Muscle layer of colon (tissue), 2 donors: ENCODE measurements at regions not wholly inside any gene's neighbourhood (a gene's known extent, or its start where the extent isn't known, plus 50 kb on each side); places are given as distances from the start of the nearest gene placed in this dataset.

Source experiments
- H3K27ac ChIP-seq: one replicate; pipeline ENCODE4 v1.7.0; 2013; ENCODE audit warnings: low read depth, mild to moderate bottlenecking, low read length, moderate library complexity
- H3K27me3 ChIP-seq, 2 donors: one replicate each; pipeline ENCODE4 v1.7.0; 2013; ENCODE audit warnings: low read length in 2 of 2, mild to moderate bottlenecking in 2 of 2; ENCODE audit not compliant: insufficient read depth in 2 of 2, control insufficient read depth in 1 of 2
- H3K36me3 ChIP-seq: one replicate; pipeline ENCODE4 v1.7.0; 2013; ENCODE audit warnings: mild to moderate bottlenecking, low read length; ENCODE audit not compliant: insufficient read depth
- H3K4me1 ChIP-seq: one replicate; pipeline ENCODE4 v1.7.0; 2013; ENCODE audit warnings: mild to moderate bottlenecking, low read length; ENCODE audit not compliant: insufficient read depth
- H3K4me3 ChIP-seq, 2 donors: one replicate each; pipeline ENCODE4 v1.7.0; 2013; ENCODE audit warnings: low read length in 2 of 2, low read depth in 1 of 2, mild to moderate bottlenecking in 1 of 2, moderate library complexity in 1 of 2
- H3K9ac ChIP-seq: one replicate; pipeline ENCODE4 v1.7.0; 2013; ENCODE audit warnings: low read length
- H3K9me3 ChIP-seq: one replicate; pipeline ENCODE4 v1.7.0; 2013; ENCODE audit warnings: mild to moderate bottlenecking, low read length
- donor health status: abdominal sarcoma.
- donor health status: Adenocarcinoma of cecum.

DNA sequence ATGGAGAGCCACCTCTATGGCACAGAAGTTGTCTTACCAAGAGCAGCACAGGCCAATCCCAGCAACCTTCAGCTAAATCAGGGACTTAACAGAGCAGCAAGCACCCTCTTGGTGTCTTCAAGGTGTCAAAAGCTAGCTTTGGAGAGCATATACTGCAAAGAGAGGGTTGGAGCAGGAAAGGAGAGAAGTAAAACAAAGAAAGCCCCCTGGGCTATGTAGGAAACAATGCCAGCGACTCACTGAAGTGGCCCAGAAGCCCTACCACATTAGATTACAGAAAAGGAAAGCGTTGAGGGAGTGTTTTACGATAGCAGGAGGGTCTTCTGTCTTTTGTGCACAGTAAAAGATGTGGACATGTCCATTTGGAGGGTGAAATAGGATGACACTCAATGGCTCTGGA is 233.4 kb downstream of the MREG start:
- H3K36me3 ChIP-seq, result no peaks in the 10 kb centered on the region
- H3K4me3 ChIP-seq, result no peak overlapping the region
- H3K9ac ChIP-seq, result no peak overlapping the region
- no peaks in the 10 kb centered on the region for H3K9me3 ChIP-seq
- H3K27me3 ChIP-seq, result no peaks in the 10 kb centered on the region
- peaks cover 47% of the 10 kb centered on the region for H3K4me1 ChIP-seq
- H3K27ac ChIP-seq, result no peak overlapping the region

- H3K4me1 ChIP-seq, result peaks cover 52% of the 10 kb centered on the region
- H3K9me3 ChIP-seq, result no peaks in the 10 kb centered on the region
- no peaks in the 10 kb centered on the region for H3K36me3 ChIP-seq
- H3K9ac ChIP-seq, result no peak overlapping the region
- peak overlapping the region in 1 of 2 donors; percentile 0 for H3K4me3 ChIP-seq
- H3K27ac ChIP-seq, result no peak overlapping the region
- H3K27me3 ChIP-seq, result no peaks in the 10 kb centered on the region
Observed at GRCh38 chr2:215777465-215778044, 235.8 kb downstream of the MREG start.

DNA sequence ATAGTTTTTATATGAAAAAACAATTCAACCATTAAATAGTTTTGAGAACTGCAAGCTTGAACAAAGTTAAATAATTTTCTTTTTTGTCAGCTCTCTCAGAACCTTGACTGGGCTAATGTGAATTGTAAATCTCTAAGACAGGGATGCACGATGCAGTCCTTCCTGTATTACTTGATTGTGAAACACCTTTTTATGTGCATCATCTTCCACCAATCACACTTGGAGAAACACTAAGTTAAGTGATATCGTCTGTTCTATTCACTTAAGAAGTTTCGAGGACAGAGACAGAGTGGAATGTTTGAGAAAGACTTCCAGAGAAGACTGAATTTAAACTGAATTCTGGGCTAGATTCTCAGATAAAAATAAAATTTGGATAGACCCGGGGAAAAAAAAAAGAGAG is 238.2 kb downstream of the MREG start:
- H3K27ac ChIP-seq, result no peak overlapping the region
- peaks cover 34% of the 10 kb centered on the region for H3K4me1 ChIP-seq
- no peaks in the 10 kb centered on the region for H3K36me3 ChIP-seq

GRCh38 chr2:215773728-215774127 is 239.6 kb downstream of the MREG start:
- Histone ChIP-seq H3K9ac (no peak overlapping the region), H3K4me1 (peaks cover 34% of the 10 kb centered on the region), H3K4me3 (no peak overlapping the region), H3K36me3 (no peaks in the 10 kb centered on the region), H3K9me3 (no peaks in the 10 kb centered on the region), H3K27ac (peak overlapping the region; percentile 38), H3K27me3 (no peaks in the 10 kb centered on the region)

More for the DNA sequence above, 238.2 kb downstream of the MREG start:
- Histone ChIP-seq H3K9me3 (no peaks in the 10 kb centered on the region), H3K4me3 (no peak overlapping the region), H3K9ac (no peak overlapping the region), H3K27me3 (no peaks in the 10 kb centered on the region)

GRCh38 chr2:215772634-215773563 is 240.5 kb downstream of the MREG start:
- Histone ChIP-seq H3K27ac (peak overlapping the region; percentile 41), H3K4me3 (no peak overlapping the region), H3K9ac (no peak overlapping the region), H3K4me1 (peaks cover 34% of the 10 kb centered on the region), H3K36me3 (no peaks in the 10 kb centered on the region), H3K27me3 (no peaks in the 10 kb centered on the region), H3K9me3 (no peaks in the 10 kb centered on the region)

- H3K9ac ChIP-seq, result no peak overlapping the region
- H3K4me1 ChIP-seq, result peaks cover 26% of the 10 kb centered on the region
- H3K27ac ChIP-seq, result peak overlapping the region; percentile 8
- H3K9me3 ChIP-seq, result no peaks in the 10 kb centered on the region
- H3K36me3 ChIP-seq, result no peaks in the 10 kb centered on the region
- H3K4me3 ChIP-seq, result no peak overlapping the region
- no peaks in the 10 kb centered on the region for H3K27me3 ChIP-seq
Observed at GRCh38 chr2:215772003-215772402, 241.3 kb downstream of the MREG start.

- no peaks in the 10 kb centered on the region for H3K27me3 ChIP-seq
- no peak overlapping the region for H3K4me3 ChIP-seq
- H3K9ac ChIP-seq, result no peak overlapping the region
- no peaks in the 10 kb centered on the region for H3K9me3 ChIP-seq
- H3K27ac ChIP-seq, result peak overlapping the region; percentile 10
- H3K36me3 ChIP-seq, result no peaks in the 10 kb centered on the region
- H3K4me1 ChIP-seq, result peaks cover 21% of the 10 kb centered on the region
Observed at GRCh38 chr2:215771241-215771640, 242.1 kb downstream of the MREG start.

- Histone ChIP-seq H3K27ac (no peak overlapping the region), H3K4me1 (peaks cover 26% of the 10 kb centered on the region), H3K4me3 (no peak overlapping the region), H3K9me3 (no peaks in the 10 kb centered on the region), H3K36me3 (no peaks in the 10 kb centered on the region), H3K27me3 (no peaks in the 10 kb centered on the region), H3K9ac (no peak overlapping the region)
Observed at GRCh38 chr2:215770668-215771067, 242.7 kb downstream of the MREG start.

DNA sequence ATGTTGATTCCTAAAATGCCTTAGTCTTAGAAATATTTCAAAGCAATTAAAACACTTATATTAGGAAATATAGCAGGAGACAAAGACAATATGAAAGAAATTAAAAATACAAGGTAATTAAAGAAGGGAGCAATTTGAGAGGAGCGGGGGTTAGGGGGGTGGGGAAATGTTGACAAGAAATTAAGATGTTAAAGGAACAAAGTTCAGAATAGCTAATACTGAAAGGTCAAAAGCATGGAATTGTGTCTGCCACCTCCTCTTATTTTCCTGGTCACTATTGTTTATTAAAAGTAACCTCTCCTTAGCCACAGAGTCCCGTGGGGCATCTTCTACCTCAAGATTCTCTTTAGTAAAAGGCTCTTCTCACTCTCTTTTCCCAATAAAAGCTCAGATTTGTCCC is 244.1 kb downstream of the MREG start:
- no peaks in the 10 kb centered on the region for H3K36me3 ChIP-seq
- no peaks in the 10 kb centered on the region for H3K9me3 ChIP-seq
- peaks cover 30% of the 10 kb centered on the region for H3K4me1 ChIP-seq
- H3K27ac ChIP-seq, result no peak overlapping the region
- H3K9ac ChIP-seq, result no peak overlapping the region
- H3K27me3 ChIP-seq, result no peaks in the 10 kb centered on the region
- no peak overlapping the region for H3K4me3 ChIP-seq

- no peak overlapping the region for H3K9ac ChIP-seq
- H3K4me1 ChIP-seq, result peaks cover 17% of the 10 kb centered on the region
- H3K27ac ChIP-seq, result no peak overlapping the region
- H3K9me3 ChIP-seq, result no peaks in the 10 kb centered on the region
- H3K36me3 ChIP-seq, result no peaks in the 10 kb centered on the region
- H3K27me3 ChIP-seq, result no peaks in the 10 kb centered on the region
- no peak overlapping the region for H3K4me3 ChIP-seq
Observed at GRCh38 chr2:215767625-215768024, 245.7 kb downstream of the MREG start.

DNA sequence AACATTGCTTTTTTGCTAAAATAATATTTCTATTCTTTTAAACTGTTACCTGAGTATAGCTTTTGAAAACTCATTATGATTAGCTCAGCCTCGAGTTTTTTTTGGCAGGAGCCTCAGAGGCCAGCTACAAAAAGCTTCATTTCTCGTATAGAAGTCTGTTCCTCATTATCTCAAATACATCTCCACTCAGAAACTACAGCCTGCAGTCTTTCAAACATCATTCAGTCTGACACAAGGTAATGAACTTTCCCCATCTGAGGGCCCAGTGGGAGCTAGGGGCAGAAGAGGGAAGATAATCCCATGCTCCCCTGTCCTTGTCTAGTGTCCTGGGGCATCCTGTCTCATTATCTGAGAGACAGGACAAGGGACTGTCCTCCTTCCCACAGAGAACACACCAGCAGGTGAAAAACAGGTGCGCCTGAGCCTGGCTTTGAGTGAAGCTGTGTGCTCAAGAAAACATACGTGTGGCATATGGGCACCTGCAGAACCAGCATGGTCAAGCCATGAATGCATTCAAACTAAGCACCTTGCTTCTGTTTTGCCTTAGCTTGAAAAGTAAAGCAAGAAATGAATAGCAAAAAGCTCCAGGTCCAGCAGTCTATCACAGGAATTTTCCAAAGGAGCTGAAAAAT is 247.5 kb downstream of the MREG start:
- Histone ChIP-seq H3K4me1 (peaks cover 15% of the 10 kb centered on the region), H3K27me3 (no peaks in the 10 kb centered on the region), H3K9me3 (no peaks in the 10 kb centered on the region), H3K9ac (no peak overlapping the region), H3K4me3 (no peak overlapping the region), H3K36me3 (no peaks in the 10 kb centered on the region), H3K27ac (no peak overlapping the region)
